ENCODE measurements at regions not wholly inside any gene's neighbourhood (a gene's known extent, or its start where the extent isn't known, plus 50 kb on each side); places are given as distances from the start of the nearest gene placed in this dataset.

DNA sequence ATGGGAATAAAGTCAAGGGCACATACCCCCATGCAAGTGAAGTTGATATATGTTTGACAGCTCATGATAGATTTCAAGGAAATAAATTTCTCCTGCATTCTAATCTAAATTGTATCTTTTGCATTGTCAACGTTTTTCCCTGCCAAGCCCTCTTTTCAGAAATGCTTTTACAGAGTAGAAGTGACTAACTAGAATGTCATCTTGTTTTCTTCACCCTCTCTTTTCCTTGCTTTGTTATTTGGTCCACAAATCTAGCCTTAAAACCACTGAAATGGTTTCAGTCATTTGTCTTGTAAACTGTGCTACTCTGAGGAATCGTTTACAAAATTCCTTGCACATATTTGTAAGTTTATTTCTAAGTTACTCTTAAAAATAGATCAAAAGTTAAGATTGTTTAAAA is 600.8 kb upstream of the CXADR start:
- intact Hi-C loops (cut with micrococcal nuclease) = no loop called here
- POLR2A ChIA-PET = no interaction called here

DNA sequence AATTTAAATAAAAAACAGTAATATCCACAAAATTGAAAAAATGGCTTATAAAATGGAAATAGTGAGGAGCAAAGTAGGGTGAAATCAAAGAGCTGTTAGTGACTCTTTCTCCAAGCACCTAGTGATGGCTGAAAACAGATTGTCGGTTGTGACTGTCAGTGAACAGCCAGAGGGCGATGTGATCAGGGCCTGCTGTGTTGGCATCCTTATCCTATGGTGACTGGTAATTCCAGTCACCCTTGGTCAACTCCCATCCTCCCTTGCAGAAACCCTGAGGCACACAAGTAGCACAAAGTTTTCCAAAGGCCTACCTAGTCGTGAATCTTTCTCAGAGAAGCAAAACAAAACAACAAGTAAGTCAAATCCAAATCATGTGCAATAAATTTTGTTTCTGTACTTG is 599.8 kb upstream of the CXADR start:
- Mint-ChIP-seq H3K9me3 (peaks cover 9% of the 10 kb centered on the region), H3K27ac (no peak overlapping the region), H3K4me1 (ENCODE audit: low read depth) (no peaks in the 10 kb centered on the region), H3K27me3 (no peaks in the 10 kb centered on the region), H3K4me3 (no peak overlapping the region), H3K36me3 (no peaks in the 10 kb centered on the region)
- no peak for DNase-seq
- CTCF ChIA-PET = no interaction called here
- POLR2A ChIA-PET = no interaction called here
- intact Hi-C loops (cut with micrococcal nuclease) = no loop called here

More for the DNA sequence above, 600.8 kb upstream of the CXADR start:
- DNase-seq = no peak
- CTCF ChIA-PET = no interaction called here
- no peaks in the 10 kb centered on the region for H3K27me3 Mint-ChIP-seq
- no peaks in the 10 kb centered on the region for H3K36me3 Mint-ChIP-seq
- H3K27ac Mint-ChIP-seq = no peak overlapping the region
- peaks cover 9% of the 10 kb centered on the region for H3K9me3 Mint-ChIP-seq
- no peak overlapping the region for H3K4me3 Mint-ChIP-seq
- H3K4me1 Mint-ChIP-seq (ENCODE audit: low read depth) = no peaks in the 10 kb centered on the region

GRCh38 chr21:16928439-16928838 is 584.4 kb upstream of the CXADR start:
- ChIA-PET POLR2A (no interaction called here), CTCF (no interaction called here)
- Mint-ChIP-seq H3K27ac (no peak overlapping the region), H3K4me1 (ENCODE audit: low read depth) (no peaks in the 10 kb centered on the region), H3K9me3 (no peaks in the 10 kb centered on the region), H3K4me3 (no peak overlapping the region), H3K27me3 (no peaks in the 10 kb centered on the region), H3K36me3 (no peaks in the 10 kb centered on the region)
- intact Hi-C loops (cut with micrococcal nuclease) = no loop called here
- DNase-seq = no peak

- ChIA-PET CTCF (no interaction called here), POLR2A (no interaction called here)
- intact Hi-C loops (cut with micrococcal nuclease) = no loop called here
- H3K36me3 Mint-ChIP-seq = no peaks in the 10 kb centered on the region
- H3K27me3 Mint-ChIP-seq = no peaks in the 10 kb centered on the region
- peaks cover 3% of the 10 kb centered on the region for H3K9me3 Mint-ChIP-seq
- DNase-seq = no peak
- H3K4me1 Mint-ChIP-seq (ENCODE audit: low read depth) = no peaks in the 10 kb centered on the region
- H3K27ac Mint-ChIP-seq = no peak overlapping the region
- H3K4me3 Mint-ChIP-seq = no peak overlapping the region
Measured at GRCh38 chr21:16932314-16932713, 580.5 kb upstream of the CXADR start.

GRCh38 chr21:16942703-16943102 is 570.1 kb upstream of the CXADR start:
- Mint-ChIP-seq H3K9me3 (peaks cover 22% of the 10 kb centered on the region), H3K27me3 (no peaks in the 10 kb centered on the region), H3K4me3 (no peak overlapping the region), H3K27ac (no peak overlapping the region), H3K36me3 (no peaks in the 10 kb centered on the region), H3K4me1 (ENCODE audit: low read depth) (no peaks in the 10 kb centered on the region)
- no peak for DNase-seq
- POLR2A ChIA-PET = no interaction called here
- intact Hi-C loops (cut with micrococcal nuclease) = no loop called here
- CTCF ChIA-PET = no interaction called here

GRCh38 chr21:16943231-16943630 is 569.6 kb upstream of the CXADR start:
- Mint-ChIP-seq H3K9me3 (peaks cover 18% of the 10 kb centered on the region), H3K36me3 (no peaks in the 10 kb centered on the region), H3K27ac (no peak overlapping the region), H3K4me1 (ENCODE audit: low read depth) (no peaks in the 10 kb centered on the region), H3K4me3 (no peak overlapping the region), H3K27me3 (no peaks in the 10 kb centered on the region)
- no peak for DNase-seq
- ChIA-PET CTCF (no interaction called here), POLR2A (no interaction called here)
- intact Hi-C loops (cut with micrococcal nuclease) = no loop called here

GRCh38 chr21:16945580-16945979 is 567.3 kb upstream of the CXADR start:
- POLR2A ChIA-PET = no interaction called here
- no peak overlapping the region for H3K27ac Mint-ChIP-seq
- no peaks in the 10 kb centered on the region for H3K27me3 Mint-ChIP-seq
- CTCF ChIA-PET = no interaction called here
- peaks cover 18% of the 10 kb centered on the region for H3K9me3 Mint-ChIP-seq
- H3K36me3 Mint-ChIP-seq = no peaks in the 10 kb centered on the region
- intact Hi-C loops (cut with micrococcal nuclease) = no loop called here
- no peak for DNase-seq
- H3K4me3 Mint-ChIP-seq = no peak overlapping the region
- no peaks in the 10 kb centered on the region for H3K4me1 Mint-ChIP-seq (ENCODE audit: low read depth)

GRCh38 chr21:16956824-16957223 is 556.0 kb upstream of the CXADR start:
- no peaks in the 10 kb centered on the region for H3K27me3 Mint-ChIP-seq
- ChIA-PET POLR2A (no interaction called here), CTCF (no interaction called here)
- no peak for DNase-seq
- intact Hi-C loops (cut with micrococcal nuclease) = no loop called here
- H3K36me3 Mint-ChIP-seq = no peaks in the 10 kb centered on the region
- H3K4me1 Mint-ChIP-seq (ENCODE audit: low read depth) = no peaks in the 10 kb centered on the region
- H3K27ac Mint-ChIP-seq = no peak overlapping the region
- peaks cover 13% of the 10 kb centered on the region for H3K9me3 Mint-ChIP-seq
- H3K4me3 Mint-ChIP-seq = no peak overlapping the region

- Mint-ChIP-seq H3K27ac (no peak overlapping the region), H3K4me1 (ENCODE audit: low read depth) (no peaks in the 10 kb centered on the region), H3K27me3 (no peaks in the 10 kb centered on the region), H3K4me3 (no peak overlapping the region), H3K9me3 (peaks cover 14% of the 10 kb centered on the region), H3K36me3 (no peaks in the 10 kb centered on the region)
- intact Hi-C loops (cut with micrococcal nuclease) = no loop called here
- ChIA-PET POLR2A (no interaction called here), CTCF (no interaction called here)
- no peak for DNase-seq
Measured at GRCh38 chr21:16965424-16965823, 547.4 kb upstream of the CXADR start.

DNA sequence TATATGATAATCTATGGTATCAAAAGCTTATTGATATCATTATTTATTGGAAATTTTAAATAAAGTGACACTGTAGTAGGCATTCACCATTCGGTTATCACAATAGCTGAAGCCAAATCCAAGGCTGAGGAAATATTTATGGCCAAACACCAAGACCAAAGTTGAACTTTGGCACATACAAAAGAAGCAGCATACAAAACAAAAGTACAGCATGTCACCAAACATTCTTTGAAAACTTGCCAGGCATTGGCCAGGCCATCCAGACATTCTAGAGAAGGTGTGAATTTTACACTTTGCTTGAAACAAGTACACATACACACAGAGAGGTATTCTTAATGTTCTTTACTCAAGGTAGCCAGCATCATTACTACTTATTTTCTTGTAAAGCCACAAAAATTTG is 544.4 kb upstream of the CXADR start:
- Mint-ChIP-seq H3K4me1 (ENCODE audit: low read depth) (no peaks in the 10 kb centered on the region), H3K27ac (no peak overlapping the region), H3K36me3 (no peaks in the 10 kb centered on the region), H3K4me3 (no peak overlapping the region), H3K27me3 (no peaks in the 10 kb centered on the region), H3K9me3 (peaks cover 16% of the 10 kb centered on the region)
- ChIA-PET CTCF (no interaction called here), POLR2A (no interaction called here)
- intact Hi-C loops (cut with micrococcal nuclease) = no loop called here
- DNase-seq = no peak

DNA sequence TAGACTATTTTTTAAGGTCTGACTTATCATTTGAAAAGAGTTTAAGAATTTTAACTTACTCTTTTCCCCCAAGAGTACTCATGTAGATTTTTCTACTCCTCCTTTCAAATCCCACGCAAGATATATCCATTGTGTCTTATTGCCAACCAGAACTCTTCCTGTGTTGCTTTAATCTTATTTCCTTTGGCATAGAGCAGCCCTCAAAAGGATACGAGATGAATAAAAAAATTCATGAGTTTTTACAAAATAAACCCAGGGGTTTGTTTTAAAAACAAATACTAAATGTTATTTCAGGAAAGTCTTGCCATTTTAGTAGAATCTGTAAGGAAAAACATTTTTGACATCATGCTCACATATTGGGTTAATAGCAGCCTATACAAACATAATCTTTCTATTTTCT is 543.2 kb upstream of the CXADR start:
- Mint-ChIP-seq H3K27me3 (no peaks in the 10 kb centered on the region), H3K4me3 (no peak overlapping the region), H3K4me1 (ENCODE audit: low read depth) (no peaks in the 10 kb centered on the region), H3K27ac (no peak overlapping the region), H3K36me3 (no peaks in the 10 kb centered on the region), H3K9me3 (peaks cover 17% of the 10 kb centered on the region)
- no peak for DNase-seq
- CTCF ChIA-PET = no interaction called here
- POLR2A ChIA-PET = no interaction called here
- intact Hi-C loops (cut with micrococcal nuclease) = no loop called here

GRCh38 chr21:16974060-16974459 is 538.8 kb upstream of the CXADR start:
- POLR2A ChIA-PET = no interaction called here
- CTCF ChIA-PET = no interaction called here
- intact Hi-C loops (cut with micrococcal nuclease) = no loop called here

GRCh38 chr21:16976193-16976592 is 536.6 kb upstream of the CXADR start:
- POLR2A ChIA-PET = no interaction called here
- H3K27ac Mint-ChIP-seq = no peak overlapping the region
- no peak for DNase-seq
- H3K27me3 Mint-ChIP-seq = no peaks in the 10 kb centered on the region
- H3K9me3 Mint-ChIP-seq = peaks cover 4% of the 10 kb centered on the region
- no peaks in the 10 kb centered on the region for H3K4me1 Mint-ChIP-seq (ENCODE audit: low read depth)
- CTCF ChIA-PET = no interaction called here
- no peaks in the 10 kb centered on the region for H3K36me3 Mint-ChIP-seq
- H3K4me3 Mint-ChIP-seq = no peak overlapping the region
- intact Hi-C loops (cut with micrococcal nuclease) = no loop called here

More at GRCh38 chr21:16974060-16974459, 538.8 kb upstream of the CXADR start:
- Mint-ChIP-seq H3K4me1 (ENCODE audit: low read depth) (no peaks in the 10 kb centered on the region), H3K9me3 (peaks cover 4% of the 10 kb centered on the region), H3K4me3 (no peak overlapping the region), H3K27ac (no peak overlapping the region), H3K36me3 (no peaks in the 10 kb centered on the region), H3K27me3 (no peaks in the 10 kb centered on the region)
- DNase-seq = no peak

DNA sequence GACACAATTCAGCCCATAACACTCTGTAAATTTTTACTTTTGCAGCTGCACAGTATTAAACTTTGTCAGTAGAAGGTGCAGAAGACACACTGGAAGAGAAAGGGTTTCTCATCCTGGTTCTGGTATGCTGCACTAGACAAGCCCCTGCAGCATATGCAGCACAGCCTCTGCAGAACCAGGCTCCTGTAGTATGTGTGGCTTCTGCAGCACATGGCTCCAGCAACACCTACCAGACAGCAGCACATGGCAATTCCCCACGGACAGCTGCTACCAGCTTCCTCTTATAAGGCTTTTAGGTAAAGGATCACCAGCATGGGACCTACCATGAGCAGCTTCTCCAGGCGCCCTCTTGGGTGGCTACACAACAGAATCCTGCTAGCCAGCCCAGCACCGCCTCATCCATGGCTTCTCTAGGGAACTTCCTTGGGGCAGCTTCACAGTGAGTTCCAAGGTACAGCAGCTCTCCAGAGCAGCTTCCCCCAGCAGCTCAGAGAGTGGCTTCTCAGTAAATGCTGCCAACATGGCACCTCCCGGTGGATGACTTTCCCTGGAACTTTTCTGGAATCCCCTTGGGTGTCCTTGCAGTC is 534.4 kb upstream of the CXADR start:
- peaks cover 2% of the 10 kb centered on the region for H3K9me3 Mint-ChIP-seq
- H3K4me3 Mint-ChIP-seq = no peak overlapping the region
- H3K27ac Mint-ChIP-seq = no peak overlapping the region
- intact Hi-C loops (cut with micrococcal nuclease) = no loop called here
- no peaks in the 10 kb centered on the region for H3K4me1 Mint-ChIP-seq (ENCODE audit: low read depth)
- DNase-seq = no peak
- no peaks in the 10 kb centered on the region for H3K36me3 Mint-ChIP-seq
- CTCF ChIA-PET = interaction anchor here (1.0 kb wide), 1 partner anchor 43 kb away, joined by 3 read pairs; no protein-coding TSS in a partner anchor
- H3K27me3 Mint-ChIP-seq = no peaks in the 10 kb centered on the region
- POLR2A ChIA-PET = no interaction called here

Data from activated CD4-positive, alpha-beta memory T cell treated with anti-CD3 and anti-CD28 coated beads for 36 hours (primary cell).